NCI-H2107 (cell line): ENCODE measurements at regions not wholly inside any gene's neighbourhood (a gene's known extent, or its start where the extent isn't known, plus 50 kb on each side); places are given as distances from the start of the nearest gene placed in this dataset.

Experiments
- DNase-seq: peaks from one replicate; lab custom pipeline; 2025; lab: John Stamatoyannopoulos, UW

DNA sequence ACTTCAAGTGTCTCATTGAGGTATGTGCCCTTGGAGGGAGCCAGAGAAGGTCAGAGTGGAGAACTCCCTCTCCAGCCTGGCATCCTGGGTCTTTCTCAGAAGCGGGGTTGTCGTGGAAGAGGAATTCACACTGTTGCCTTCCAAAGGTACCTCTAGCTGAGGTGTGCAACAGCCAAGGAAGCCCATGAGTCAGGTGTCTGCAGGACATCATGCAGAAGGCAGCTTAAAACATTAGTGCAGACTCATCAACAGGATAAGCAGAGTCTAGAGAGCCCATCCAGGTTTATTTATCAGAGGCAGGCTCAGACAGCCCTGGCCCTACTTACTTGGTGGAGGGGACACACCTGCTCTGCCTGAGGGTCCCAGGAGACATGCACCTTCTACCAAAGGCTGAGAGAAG, 95.6 kb upstream of the TPM1 start:
- no peak for DNase-seq

DNA sequence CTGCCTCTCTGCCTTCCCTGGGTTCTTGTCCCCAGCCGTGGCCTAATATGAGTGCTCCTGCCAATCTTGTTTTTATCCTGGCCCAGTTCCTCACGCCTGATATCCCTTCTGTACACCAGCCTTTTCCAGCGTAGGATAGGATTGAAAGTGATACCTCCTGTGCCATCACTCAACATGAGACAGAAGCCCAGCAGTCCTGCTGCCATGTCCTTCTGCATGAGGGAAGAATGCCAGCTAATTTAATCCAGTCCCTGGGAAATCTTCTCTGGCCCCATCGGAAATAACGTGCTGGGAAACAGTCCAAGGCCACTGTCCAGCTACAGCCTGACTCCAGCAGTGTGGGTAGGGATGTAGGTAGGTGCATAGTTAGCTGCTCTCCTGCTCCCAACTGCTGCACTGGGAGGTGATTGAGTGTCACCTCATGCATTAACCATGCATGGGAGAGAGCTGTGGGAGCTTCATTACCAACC, 92.0 kb upstream of the TPM1 start:
- DNase-seq: no peak

DNA sequence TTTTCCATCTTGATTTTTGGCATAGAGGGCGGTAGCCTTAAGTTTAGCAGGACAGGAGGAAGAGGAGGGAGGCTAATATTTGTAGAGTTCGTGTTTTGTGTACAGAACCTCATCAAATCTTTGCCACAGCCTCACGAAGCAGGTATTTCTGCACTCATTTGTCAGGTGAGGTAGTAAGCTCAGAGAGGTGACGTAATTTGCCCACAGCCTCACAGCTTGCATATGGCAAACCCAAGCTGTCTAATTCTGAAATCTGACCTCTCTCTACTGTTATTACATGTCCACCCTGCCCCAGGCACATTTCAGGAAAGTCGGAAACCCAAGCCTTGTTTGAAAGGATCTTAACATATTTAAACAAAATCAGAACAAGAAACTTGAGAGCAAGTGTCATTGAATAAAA, 91.1 kb upstream of the TPM1 start:
- no peak for DNase-seq

DNA sequence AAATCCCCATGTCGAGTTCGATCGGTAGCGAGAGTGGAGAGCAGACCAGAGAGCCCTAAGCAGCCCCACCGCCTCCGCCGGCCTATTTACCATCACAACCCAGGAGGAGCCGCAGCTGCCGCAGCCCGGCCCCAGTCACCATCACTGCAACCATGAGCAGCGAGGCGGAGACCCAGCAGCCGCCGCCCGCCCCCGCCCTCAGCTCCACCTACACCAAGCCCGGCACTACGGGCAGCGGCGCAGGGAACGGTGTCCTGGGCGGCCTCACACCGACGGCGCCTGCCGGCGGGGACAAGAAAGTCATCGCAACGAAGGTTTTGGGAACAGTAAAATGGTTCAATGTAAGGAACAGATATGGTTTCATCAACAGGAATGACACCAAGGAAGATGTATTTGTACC, 89.5 kb upstream of the TPM1 start:
- no peak for DNase-seq

DNA sequence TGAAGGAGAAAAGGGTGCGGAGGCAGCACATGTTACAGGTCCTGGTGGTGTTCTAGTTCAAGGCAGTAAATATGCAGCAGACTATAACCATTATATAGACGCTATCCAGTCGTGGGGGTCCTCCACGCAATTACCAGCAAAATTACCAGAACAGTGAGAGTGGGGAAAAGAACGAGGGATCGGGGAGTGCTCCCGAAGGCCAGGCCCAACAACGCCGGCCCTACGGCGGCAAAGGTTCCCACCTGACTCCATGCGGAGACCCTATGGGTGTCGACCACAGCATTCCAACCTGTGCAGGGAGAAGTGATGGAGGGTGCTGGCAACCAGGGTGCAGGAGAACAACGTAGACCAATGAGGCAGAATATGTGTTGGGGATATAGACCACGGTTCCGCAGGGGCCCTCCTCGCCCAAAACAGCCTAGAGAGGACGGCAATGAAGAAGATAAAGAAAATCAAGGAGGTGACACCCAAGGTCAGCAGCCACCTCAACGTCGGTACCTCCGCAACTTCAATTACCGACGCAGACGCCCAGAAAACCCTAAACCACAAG, 89.0 kb upstream of the TPM1 start:
- DNase-seq: no peak

DNA sequence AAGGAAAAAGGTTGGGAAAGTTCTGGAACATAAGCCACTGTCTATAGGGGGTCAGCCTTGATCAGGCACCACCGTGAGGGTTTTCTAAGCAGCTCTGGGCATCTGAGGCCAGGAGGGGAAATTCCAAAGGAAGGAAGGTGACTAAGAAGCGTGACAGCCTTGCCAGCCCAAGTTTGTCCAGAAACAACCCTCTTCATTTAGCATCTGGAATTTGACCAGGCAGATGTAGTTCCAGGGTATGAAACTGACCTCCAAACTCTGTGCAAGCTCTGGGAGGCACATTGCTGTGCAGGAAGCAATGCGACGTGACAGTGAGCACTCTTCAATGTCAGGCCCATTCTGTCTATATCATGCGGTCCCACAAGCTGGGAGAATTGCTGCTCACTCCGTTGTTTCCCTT, 85.4 kb upstream of the TPM1 start:
- DNase-seq: no peak

DNA sequence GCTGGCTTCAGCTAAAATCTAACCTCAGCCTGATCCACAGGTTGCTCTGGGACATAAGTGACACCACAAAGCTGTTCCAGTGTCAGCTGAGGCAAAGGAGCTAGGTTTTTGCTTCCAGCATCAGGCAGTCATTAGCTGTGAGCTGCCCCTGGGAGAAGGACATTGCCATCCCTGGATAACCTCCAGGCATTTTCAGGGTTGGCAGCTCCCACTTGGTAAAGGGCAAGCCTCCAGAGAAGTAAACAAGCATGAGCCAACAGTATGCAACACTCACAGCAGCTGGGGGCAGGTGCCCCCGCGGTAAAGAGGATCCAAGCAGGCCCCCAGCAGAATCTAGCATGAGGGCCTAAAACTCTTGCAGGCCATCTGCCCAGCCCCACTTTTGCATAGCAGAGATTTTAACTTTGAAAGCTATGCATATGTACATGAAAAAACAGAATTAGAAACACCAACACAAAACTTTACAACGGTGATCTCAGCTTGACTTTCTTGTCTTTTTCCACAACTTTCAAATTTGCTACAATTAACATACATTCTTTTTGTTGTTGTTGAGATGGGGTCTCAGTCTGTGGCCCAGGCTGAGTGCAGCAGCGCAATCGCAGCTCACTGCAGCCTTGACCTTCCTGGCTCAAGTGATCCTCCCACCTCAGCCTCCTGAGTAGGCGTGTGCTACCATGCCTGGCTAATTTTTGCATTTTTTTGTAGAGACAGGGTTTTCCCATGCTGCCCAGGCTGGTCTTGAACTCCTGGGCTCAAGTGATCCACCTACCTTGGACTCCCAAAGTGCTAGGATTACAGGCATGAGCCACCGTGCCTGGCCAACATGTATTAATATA, 83.8 kb upstream of the TPM1 start:
- DNase-seq: no peak

DNA sequence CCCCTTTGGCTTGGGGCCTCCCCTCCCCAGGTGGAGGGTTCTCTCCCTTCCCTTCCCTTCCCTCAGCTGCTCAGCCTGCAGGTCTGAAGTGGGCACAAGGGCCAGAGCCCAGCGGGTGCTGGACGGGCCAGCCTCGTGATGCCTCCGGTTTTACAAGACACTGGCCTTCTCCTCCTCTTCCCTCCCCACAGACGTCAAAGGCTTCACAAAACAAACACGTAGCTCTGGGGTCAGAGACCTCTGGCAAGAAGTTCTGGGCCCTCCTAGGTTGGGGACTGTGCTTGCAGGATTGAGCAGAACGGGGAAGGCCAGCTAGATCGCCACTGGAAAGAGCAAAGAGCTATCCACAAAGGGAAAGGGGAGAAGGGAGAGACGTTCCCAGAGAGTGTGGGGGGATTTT, 81.4 kb upstream of the TPM1 start:
- no peak for DNase-seq

DNA sequence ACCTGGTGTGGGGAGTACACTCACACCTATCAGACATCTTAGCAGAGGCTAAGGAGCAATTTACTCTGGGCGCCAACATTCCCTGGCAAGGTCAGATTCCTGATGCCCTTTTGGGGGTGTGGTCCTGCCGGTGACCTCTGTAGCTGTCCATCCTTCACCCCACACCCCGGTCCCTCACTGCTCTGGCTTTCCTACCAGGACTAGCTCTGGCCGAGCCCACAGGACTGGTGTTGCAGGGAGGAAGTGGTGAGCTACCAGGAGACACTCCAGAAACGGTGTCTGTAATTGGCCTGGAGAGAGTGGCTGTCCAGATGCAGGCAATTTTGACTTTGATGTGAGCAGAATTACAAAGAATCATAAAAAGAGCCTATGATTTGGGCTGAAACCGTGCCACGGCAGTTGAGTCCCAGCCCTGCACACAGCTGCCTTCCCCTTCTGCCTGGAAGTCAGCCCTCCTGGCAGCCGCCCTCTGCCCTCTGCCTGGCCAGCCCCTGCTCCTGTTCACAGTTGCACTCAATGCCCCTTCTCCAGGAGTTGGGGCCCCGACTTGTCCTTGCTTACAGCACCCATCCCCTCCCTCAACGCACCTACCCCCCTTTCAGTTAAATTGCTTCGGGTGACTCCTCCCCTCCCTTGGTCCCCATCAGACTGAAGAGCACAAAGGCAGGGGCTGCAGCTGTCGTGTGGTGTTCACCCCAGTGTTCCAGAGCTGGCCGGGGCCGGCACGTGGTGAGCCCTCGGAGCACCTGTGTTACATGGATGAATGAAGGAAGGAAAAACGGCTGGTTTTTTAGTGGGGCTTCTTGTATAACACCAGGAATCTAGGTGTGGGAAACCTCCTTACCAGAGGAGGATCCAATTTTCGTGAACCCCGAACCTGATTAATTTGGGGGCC, 80.2 kb upstream of the TPM1 start:
- no peak for DNase-seq

DNA sequence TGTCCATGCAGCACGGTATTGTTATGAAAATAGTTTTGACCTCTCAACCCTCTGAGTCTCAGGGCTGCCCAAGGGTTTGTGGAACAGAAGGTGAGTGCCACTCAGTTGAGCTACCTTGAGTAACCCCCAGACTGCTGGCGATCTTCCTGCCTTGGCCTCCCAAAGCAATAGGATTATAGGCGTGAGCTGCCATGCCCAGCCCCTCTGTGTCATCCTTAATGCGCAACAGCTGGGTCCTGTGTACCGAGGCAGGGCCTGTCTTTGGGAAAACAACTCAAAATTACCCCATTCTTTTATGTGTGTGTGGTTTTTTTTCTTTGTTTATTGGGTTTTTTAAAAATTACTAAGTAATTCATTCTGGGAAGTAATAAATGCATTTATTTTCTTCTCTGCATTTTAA, 78.3 kb upstream of the TPM1 start:
- no peak for DNase-seq

DNA sequence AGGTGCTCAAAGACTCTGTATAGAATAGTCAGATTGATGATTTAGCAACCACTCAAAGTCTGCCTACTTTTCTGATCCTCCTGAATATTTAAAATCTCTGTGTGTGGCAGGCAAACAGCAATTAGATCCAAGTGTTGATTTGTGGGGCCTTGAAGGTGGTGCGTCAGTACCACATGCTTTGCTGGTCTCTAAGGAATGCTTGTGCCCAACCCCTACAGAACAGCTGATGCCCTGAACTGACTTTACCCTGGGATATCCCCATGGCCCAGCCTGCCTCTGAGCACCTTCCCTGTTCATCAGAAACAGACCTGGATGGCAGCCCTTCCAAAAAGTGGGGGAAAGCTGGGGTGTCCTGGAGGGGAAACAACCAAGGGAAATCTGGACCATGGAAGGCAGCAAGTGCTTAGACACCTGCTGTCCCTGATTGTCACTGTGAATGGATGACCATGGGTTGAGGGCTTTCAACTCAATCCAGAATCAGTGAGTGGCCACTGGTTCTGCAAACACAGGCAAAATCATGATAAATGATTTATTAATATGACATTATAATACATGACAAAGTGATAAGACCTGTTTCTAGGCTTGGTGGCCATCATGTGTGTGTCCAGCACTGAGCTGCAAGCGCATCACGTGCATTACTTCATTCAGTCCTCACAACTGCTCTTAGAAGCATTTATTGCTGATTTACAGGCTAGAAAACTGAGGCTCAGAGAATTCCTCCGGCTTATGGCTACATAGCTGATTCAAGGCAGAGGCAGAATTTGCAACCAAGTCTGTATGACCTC, 76.1 kb upstream of the TPM1 start:
- DNase-seq: no peak

DNA sequence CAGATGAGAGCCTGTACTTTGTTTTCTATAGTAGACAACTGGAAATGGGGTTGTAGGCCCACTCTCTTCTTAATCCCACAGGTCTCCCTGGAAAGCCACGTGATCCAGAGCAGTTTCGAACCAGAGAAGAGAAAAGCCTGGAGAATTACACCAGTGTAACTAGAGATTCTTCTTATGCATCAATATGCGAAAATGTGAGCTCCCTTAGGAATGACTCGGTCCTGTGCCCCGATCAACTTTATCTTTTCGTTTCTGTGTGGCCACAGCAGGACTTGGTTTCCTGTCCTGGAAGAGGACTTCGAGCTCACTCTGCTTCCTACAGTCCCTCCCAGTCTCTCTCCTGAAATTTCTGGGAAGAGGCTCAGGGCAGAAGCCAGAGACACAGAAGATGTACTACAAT, 73.8 kb upstream of the TPM1 start:
- DNase-seq: no peak

DNA sequence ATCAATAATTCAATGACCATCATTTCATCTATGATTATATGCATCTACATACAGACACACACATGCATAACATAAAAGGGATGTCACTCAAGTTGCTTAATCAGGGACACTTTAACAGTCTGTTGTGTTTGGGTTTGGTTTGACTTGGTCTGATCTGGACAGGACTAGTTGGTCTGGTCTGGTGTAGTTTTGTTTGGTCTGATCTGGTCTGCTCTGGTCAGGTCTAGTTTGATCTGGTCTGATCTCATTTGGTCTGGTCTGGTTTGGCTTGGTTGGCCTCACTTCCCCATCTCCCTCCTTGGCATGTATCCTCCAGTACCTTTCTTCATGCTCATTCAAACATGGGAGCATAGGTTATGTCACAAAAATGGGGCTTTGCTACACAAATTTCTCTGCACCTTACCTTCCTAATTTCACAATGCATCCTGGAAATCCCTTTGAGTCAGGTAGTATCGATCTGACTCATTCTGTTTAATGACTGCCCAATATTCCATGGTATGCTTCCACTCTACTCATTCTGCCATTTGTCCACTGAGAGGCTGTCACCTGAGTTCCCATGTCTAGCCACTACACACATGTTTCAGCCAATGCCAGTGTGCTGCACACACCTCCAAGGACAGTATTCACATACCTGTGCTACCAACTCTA, 73.0 kb upstream of the TPM1 start:
- no peak for DNase-seq

DNA sequence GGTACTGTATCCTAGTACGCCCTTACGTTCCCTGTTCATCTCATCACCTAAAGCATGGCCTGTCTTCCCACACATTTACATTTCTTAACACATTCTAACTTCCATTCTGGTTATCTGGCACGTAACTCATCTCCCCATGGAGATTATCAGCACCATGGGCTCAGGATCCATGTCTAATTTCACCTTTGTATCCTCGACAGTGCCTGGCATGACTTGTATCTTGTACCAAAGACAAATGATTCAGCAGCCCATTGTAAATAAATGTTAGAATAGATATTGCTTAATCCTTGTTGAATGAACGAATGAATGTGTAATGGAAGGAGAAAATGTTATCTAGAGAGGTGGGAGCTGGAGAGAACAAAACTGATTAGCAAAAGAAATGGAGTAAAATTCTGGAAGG, 69.7 kb upstream of the TPM1 start:
- DNase-seq: no peak

DNA sequence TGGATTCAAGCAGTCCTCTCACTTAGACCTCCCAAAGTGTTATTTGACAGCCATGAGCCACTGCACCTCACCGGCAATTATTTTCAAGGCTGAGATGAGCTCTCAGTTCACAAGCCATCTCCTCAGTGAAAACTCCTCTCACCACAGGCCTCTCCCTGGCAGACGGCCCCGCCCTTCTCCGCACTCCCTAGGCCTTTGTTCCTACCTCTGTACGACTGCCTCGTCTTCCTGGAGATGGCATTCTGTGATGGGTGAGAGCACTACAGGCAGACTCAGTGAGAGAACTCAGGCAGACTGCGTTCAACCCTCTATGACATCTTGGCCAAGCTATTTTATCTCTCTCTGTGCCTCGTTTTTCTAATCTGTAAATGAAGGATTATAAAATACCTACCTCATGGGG, 67.0 kb upstream of the TPM1 start:
- no peak for DNase-seq

DNA sequence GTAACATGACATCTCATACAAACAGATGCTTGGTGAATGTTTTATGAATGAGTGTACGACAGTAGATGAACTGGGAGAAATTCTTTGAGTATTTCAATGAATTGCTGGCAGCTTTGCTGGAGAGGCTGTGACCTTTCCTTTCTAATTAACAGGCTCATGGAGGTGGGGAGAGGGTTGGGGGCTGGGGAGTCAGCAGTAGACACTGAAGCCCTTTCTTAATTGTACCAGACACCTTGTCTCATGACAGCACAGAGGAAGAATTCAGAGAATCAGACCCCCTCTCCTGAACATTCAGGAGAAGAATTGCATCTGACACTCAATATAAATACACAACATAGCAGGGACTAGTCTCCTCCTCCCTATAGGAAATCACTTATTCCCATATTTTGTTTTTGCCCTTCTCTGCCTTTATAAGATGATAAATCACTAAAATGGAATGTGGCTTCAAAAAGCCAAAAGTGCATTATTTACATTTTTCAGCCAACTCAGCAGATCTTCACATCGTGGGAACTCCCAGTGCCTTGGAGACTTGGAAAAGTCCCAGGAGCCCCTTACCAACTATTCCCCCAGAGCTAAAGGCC, 66.2 kb upstream of the TPM1 start:
- no peak for DNase-seq

DNA sequence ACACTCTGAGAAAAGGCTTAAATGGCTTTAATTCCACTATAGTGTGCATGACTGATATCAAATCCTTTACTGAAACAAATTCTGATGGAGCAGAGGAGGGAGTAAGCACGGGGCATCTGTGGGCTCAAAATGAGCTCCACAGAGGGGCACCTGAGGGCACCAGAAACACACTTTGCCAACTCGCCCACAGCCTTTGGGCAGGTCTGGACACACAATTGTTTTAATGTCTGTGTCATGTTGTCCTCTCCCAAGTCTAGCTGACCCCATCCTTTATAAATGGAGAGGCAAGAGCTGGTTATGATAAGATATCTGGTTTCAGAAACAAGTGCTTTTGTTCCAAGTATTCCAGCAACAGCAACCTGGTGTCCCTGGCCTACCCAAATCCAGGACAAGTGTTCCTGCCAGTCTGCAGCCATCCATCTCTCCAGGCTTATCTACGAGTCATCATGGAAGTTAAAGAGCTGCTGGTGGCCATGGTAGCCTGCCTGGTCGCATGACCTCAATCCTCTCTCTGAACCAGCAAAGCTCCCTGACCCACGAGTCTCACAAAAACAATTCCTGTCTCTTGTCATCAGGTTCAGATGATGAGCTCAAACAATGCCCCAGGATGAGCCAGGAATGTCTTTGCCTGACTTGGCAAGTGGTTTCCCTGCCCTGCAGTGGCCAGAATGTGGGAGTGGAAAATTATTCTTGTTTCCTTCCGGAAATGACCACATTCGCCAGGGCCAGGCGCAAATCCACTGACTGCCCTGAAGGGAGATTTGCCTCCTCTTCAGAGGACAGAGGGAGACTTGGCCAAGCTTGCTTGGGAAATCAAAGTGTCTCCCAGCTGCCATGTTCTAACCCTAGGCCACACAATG, 64.4 kb upstream of the TPM1 start:
- DNase-seq: no peak

DNA sequence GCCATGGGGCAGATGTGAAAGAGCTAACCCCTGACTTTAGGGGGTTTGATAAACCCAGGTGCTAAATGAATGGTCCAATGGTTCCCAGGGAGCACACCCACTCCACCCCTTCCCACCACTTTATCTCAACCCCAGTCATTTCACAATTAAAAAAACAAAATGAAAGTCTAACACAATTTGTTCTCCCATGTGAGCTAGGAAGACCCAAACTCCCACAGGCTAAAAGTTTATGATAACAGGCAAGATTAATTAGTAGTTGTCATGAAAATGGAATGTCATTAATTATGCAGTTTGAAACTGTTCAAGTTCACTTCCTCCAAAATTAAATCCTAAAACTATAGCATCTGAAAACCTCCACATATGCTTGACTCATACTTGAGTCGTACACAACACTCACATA, 63.3 kb upstream of the TPM1 start:
- no peak for DNase-seq

DNA sequence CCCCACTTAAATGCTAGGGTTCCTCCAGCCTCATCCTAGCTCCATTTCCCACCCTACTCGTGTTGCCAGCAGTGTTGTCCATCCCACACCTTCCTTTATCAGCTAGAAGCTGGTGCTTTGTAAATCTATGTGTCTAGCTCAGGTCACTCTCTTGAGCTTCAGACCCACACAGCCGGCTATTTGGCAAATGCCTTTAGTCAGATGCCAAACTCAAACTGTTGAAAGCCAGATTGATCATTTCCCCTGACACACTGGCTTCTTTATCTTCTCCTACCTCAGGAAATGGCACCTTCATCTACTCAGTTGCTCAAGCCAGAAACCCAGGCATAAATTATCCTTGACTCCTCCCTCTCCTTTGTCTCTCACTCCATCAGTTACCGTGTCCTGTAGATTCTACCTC, 61.5 kb upstream of the TPM1 start:
- DNase-seq: no peak

DNA sequence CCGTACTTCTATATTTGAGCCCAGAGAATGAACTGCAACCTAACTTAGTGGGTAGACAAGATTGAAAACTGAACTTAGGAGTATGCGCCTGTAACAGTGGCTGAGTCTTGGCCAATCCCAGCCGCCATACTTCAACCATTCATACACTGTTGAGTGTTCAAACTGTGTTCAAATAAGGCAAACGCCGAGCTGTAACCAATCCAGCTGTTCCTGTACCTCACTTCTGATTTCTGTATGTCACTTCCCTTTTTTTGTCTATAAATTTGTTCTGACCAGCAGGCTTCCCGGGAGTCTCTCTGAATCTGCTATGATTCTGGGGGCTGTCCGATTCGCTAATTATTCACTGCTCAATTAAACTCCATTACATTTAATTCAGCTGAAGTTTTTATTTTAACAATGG, 58.6 kb upstream of the TPM1 start:
- no peak for DNase-seq
